HG02798 (cell line): ENCODE measurements at regions not wholly inside any gene's neighbourhood (a gene's known extent, or its start where the extent isn't known, plus 50 kb on each side); places are given as distances from the start of the nearest gene placed in this dataset.
"Not testable (repeated sequence)": the region's sequence is repeated elsewhere in the genome, so short reads cannot be mapped to it uniquely, and the experiment has no call there.

Experiments
- ATAC-seq: cut with Tn5 transposase; IDR thresholded peaks from one replicate; pipeline ENCODE4 v1.9.1; 2021; ENCODE audit warnings: mild to moderate bottlenecking; ENCODE audit not compliant: unreplicated experiment, poor library complexity

- ATAC-seq: no peak
Observed at GRCh38 chrX:101823236-101823635, 108.6 kb downstream of the ZMAT1 start.

- not testable (repeated sequence) for ATAC-seq
Observed at GRCh38 chrX:101817739-101818138, 114.1 kb downstream of the ZMAT1 start.

- no peak for ATAC-seq
Observed at GRCh38 chrX:101813200-101813599, 118.6 kb downstream of the ZMAT1 start.

GRCh38 chrX:101803451-101803850 lies 128.4 kb downstream of the ZMAT1 start:
- ATAC-seq: no peak

GRCh38 chrX:101799387-101799786 lies 132.4 kb downstream of the ZMAT1 start:
- peak; percentile 100 for ATAC-seq

GRCh38 chrX:101787934-101788333 lies 128.3 kb upstream of the ARMCX2 start:
- no peak for ATAC-seq

GRCh38 chrX:101785142-101785541 lies 125.5 kb upstream of the ARMCX2 start:
- ATAC-seq: no peak

- not testable (repeated sequence) for ATAC-seq
Observed at GRCh38 chrX:101780421-101780820, 120.8 kb upstream of the ARMCX2 start.

- ATAC-seq: peak; percentile 100
Observed at GRCh38 chrX:101774340-101774739, 114.7 kb upstream of the ARMCX2 start.

GRCh38 chrX:101764538-101764937 lies 104.9 kb upstream of the ARMCX2 start:
- ATAC-seq: no peak

- peak; percentile 86 for ATAC-seq
Observed at GRCh38 chrX:101759000-101759399, 99.3 kb upstream of the ARMCX2 start.

- no peak for ATAC-seq
Observed at GRCh38 chrX:101750744-101751143, 91.1 kb upstream of the ARMCX2 start.

- no peak for ATAC-seq
Observed at GRCh38 chrX:101749436-101749835, 89.8 kb upstream of the ARMCX2 start.

GRCh38 chrX:101745046-101745445 lies 85.4 kb upstream of the ARMCX2 start:
- no peak for ATAC-seq

GRCh38 chrX:101744085-101744484 lies 84.4 kb upstream of the ARMCX2 start:
- no peak for ATAC-seq

- ATAC-seq: no peak
Observed at GRCh38 chrX:101740642-101741041, 81.0 kb upstream of the ARMCX2 start.

- ATAC-seq: not testable (repeated sequence)
Observed at GRCh38 chrX:101738867-101739266, 79.2 kb upstream of the ARMCX2 start.

- not testable (repeated sequence) for ATAC-seq
Observed at GRCh38 chrX:101738411-101738810, 78.8 kb upstream of the ARMCX2 start.

GRCh38 chrX:101736651-101737050 lies 77.0 kb upstream of the ARMCX2 start:
- ATAC-seq: no peak

GRCh38 chrX:101732870-101733269 lies 73.2 kb upstream of the ARMCX2 start:
- ATAC-seq: no peak

GRCh38 chrX:101729986-101730385 lies 70.3 kb upstream of the ARMCX2 start:
- no peak for ATAC-seq
